Suppressor macrophage treated with lipopolysaccharide for 4 hours (primary cell): ENCODE measurements at regions not wholly inside any gene's neighbourhood (a gene's known extent, or its start where the extent isn't known, plus 50 kb on each side); places are given as distances from the start of the nearest gene placed in this dataset.

Experiments used
- DNase-seq: peaks from one replicate; pipeline ENCODE4 v3.0.0-alpha.2; 2020

GRCh38 chr15:98427321-98427720 is 221.0 kb upstream of the IGF1R start:
- DNase-seq, result no peak

GRCh38 chr15:98428253-98428989 is 219.9 kb upstream of the IGF1R start:
- peak; percentile 59 for DNase-seq

GRCh38 chr15:98431171-98431570 is 217.2 kb upstream of the IGF1R start:
- no peak for DNase-seq

- no peak for DNase-seq
These were observed 215.0 kb upstream of the IGF1R start for GRCh38 chr15:98433346-98433745.

- no peak for DNase-seq
These were observed 214.5 kb upstream of the IGF1R start for GRCh38 chr15:98433856-98434255.

GRCh38 chr15:98437752-98438151 is 210.6 kb upstream of the IGF1R start:
- DNase-seq, result no peak

GRCh38 chr15:98438326-98438725 is 210.0 kb upstream of the IGF1R start:
- no peak for DNase-seq

GRCh38 chr15:98438907-98439306 is 209.4 kb upstream of the IGF1R start:
- no peak for DNase-seq

GRCh38 chr15:98439523-98439942 is 208.8 kb upstream of the IGF1R start:
- DNase-seq, result no peak

GRCh38 chr15:98440917-98441316 is 207.4 kb upstream of the IGF1R start:
- DNase-seq, result no peak

- no peak for DNase-seq
These were observed 206.7 kb upstream of the IGF1R start for GRCh38 chr15:98441599-98441998.

GRCh38 chr15:98442379-98442833 is 205.9 kb upstream of the IGF1R start:
- DNase-seq, result peak; percentile 60

GRCh38 chr15:98442901-98443300 is 205.4 kb upstream of the IGF1R start:
- no peak for DNase-seq

- no peak for DNase-seq
These were observed 204.8 kb upstream of the IGF1R start for GRCh38 chr15:98443526-98443925.

- no peak for DNase-seq
These were observed 204.2 kb upstream of the IGF1R start for GRCh38 chr15:98444138-98444537.

- DNase-seq, result no peak
These were observed 203.0 kb upstream of the IGF1R start for GRCh38 chr15:98445315-98445714.

GRCh38 chr15:98446083-98446482 is 202.3 kb upstream of the IGF1R start:
- DNase-seq, result no peak

GRCh38 chr15:98447069-98447468 is 201.3 kb upstream of the IGF1R start:
- no peak for DNase-seq

- no peak for DNase-seq
These were observed 197.1 kb upstream of the IGF1R start for GRCh38 chr15:98451236-98451635.

GRCh38 chr15:98452238-98452637 is 196.1 kb upstream of the IGF1R start:
- no peak for DNase-seq

GRCh38 chr15:98455904-98456303 is 192.4 kb upstream of the IGF1R start:
- no peak for DNase-seq

- no peak for DNase-seq
These were observed 171.8 kb upstream of the IGF1R start for GRCh38 chr15:98476559-98476958.

- no peak for DNase-seq
These were observed 167.5 kb upstream of the IGF1R start for GRCh38 chr15:98480844-98481243.

- no peak for DNase-seq
These were observed 164.7 kb upstream of the IGF1R start for GRCh38 chr15:98483575-98484130.

GRCh38 chr15:98484914-98485313 is 163.4 kb upstream of the IGF1R start:
- no peak for DNase-seq
